GM08714 (cell line): ENCODE measurements at regions not wholly inside any gene's neighbourhood (a gene's known extent, or its start where the extent isn't known, plus 50 kb on each side); places are given as distances from the start of the nearest gene placed in this dataset.

ENCODE experiments used
- H3K4me3 ChIP-seq: fragments of 200-500 bp; sonication (Bioruptor generic); 2 replicates; pipeline ENCODE4 v1.5.1; 2014; ENCODE audit warnings: mild to moderate bottlenecking, low read length, inconsistent platforms
- ZNF274 ChIP-seq: IDR thresholded peaks from 2 replicates; pipeline ENCODE4 v1.6.1; 2012; ENCODE audit warnings: mild to moderate bottlenecking, low read depth, low read length

GRCh38 chr17:72474719-72475477 lies 354.1 kb downstream of the SOX9 start:
- TF ChIP-seq ZNF274, result no peak
- no peak overlapping the region for H3K4me3 ChIP-seq

GRCh38 chr17:72476134-72476533 lies 355.3 kb downstream of the SOX9 start:
- no peak for TF ChIP-seq ZNF274
- no peak overlapping the region for H3K4me3 ChIP-seq

GRCh38 chr17:72476575-72476986 lies 355.8 kb downstream of the SOX9 start:
- no peak overlapping the region for H3K4me3 ChIP-seq
- no peak for TF ChIP-seq ZNF274

DNA sequence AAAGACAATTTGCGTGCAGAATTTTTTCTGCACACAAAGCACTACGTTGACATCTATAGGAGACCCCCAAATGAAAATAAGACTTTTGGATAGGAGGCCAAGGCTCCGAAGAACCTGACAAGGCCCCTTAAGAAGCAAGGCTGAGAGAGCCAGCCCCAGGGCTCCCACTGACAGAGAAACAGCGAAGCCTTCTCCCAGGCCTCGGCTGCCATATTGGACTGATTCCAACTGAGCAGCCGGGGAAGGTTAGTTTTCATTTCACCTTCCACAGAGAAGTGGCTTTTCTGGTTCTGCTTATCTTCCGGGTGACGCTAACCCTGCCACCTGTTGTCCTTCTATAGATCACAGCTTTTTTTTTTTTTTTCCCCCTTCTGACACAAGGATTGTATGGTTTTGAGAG lies 356.7 kb downstream of the SOX9 start:
- TF ChIP-seq ZNF274, result no peak
- H3K4me3 ChIP-seq, result no peak overlapping the region

- no peak for TF ChIP-seq ZNF274
- no peak overlapping the region for H3K4me3 ChIP-seq
These were observed 358.3 kb downstream of the SOX9 start for GRCh38 chr17:72479113-72479512.

GRCh38 chr17:72481572-72481971 lies 360.8 kb downstream of the SOX9 start:
- no peak overlapping the region for H3K4me3 ChIP-seq
- TF ChIP-seq ZNF274, result no peak

- TF ChIP-seq ZNF274, result no peak
- no peak overlapping the region for H3K4me3 ChIP-seq
These were observed 364.8 kb downstream of the SOX9 start for GRCh38 chr17:72485596-72485995.

- no peak for TF ChIP-seq ZNF274
- no peak overlapping the region for H3K4me3 ChIP-seq
These were observed 366.0 kb downstream of the SOX9 start for GRCh38 chr17:72486806-72487205.

DNA sequence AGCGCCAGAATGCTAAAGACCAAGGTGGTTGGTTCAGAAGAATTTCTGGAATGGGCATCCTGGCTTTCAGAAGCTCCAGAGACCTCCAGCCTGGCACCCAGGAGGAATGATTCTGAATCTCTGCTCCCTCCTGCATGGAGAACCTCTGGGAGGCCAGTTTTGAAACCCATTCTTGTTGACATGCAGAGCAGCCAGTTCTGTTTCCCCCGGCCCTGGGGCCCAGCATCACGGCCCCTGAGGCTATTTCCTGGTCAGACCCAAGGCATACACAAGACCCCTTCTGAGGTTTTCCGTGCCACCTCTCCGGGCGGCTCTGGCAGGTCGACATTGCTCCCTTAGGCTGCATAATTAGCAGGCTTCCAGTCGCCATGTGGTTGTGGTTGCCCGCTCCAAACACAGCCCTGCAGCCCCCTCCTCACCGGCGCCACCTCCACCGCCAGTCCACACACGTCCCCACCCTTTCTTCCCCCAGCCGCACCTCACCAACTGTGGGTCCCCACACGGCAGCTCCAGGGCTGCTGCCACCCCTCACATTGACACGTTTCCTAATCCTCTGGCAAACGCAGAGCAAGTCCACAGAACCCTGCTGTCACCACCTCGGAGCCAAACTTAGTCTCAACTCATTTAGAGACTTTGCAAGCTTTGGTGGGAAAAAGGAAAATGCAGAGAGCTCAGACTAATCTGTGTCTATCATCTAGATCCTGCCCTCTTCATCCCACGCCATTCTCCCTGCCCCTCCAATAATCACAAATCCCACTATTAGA lies 367.1 kb downstream of the SOX9 start:
- no peak overlapping the region for H3K4me3 ChIP-seq
- TF ChIP-seq ZNF274, result no peak

- no peak for TF ChIP-seq ZNF274
- no peak overlapping the region for H3K4me3 ChIP-seq
These were observed 367.9 kb downstream of the SOX9 start for GRCh38 chr17:72488555-72489271.

DNA sequence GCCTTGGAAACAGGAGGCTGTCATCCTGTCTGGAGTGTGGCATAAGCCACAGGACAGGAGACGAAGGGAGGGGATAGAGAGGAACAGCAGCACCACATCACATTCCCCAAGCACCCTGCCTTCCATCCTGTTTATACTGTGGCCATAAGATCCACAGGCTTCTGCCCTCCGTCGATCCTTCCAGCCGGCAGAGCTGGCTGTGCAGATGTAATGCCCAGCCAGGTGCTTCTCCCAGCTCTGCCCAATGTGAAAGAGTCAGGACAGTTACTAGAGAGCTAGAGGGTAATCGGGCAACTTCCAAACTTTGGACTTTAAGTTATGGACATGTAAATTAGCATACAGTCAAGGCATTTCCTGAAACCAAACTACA lies 368.4 kb downstream of the SOX9 start:
- no peak overlapping the region for H3K4me3 ChIP-seq
- no peak for TF ChIP-seq ZNF274

GRCh38 chr17:72491102-72491501 lies 370.3 kb downstream of the SOX9 start:
- H3K4me3 ChIP-seq, result no peak overlapping the region
- TF ChIP-seq ZNF274, result no peak

- TF ChIP-seq ZNF274, result no peak
- no peak overlapping the region for H3K4me3 ChIP-seq
These were observed 371.7 kb downstream of the SOX9 start for GRCh38 chr17:72492494-72492893.

DNA sequence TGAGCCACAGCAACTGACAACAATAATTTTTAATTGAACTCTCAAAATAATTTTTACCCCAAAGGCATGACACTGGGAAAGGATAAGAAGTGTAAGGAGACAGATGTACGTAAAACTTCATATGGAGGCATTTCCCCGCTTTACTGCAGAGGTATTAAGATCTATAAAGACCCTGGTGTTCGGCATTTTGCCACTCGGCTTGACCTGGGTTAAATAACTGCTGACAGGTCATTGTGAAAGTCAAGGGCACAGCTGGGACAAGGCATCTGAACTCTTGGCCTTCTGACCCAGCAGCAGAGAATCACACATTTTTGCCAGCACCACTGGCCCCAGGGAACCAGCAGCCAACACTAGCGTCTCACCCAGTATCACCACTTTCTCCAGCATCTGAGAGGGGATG lies 372.1 kb downstream of the SOX9 start:
- H3K4me3 ChIP-seq, result no peak overlapping the region
- no peak for TF ChIP-seq ZNF274

DNA sequence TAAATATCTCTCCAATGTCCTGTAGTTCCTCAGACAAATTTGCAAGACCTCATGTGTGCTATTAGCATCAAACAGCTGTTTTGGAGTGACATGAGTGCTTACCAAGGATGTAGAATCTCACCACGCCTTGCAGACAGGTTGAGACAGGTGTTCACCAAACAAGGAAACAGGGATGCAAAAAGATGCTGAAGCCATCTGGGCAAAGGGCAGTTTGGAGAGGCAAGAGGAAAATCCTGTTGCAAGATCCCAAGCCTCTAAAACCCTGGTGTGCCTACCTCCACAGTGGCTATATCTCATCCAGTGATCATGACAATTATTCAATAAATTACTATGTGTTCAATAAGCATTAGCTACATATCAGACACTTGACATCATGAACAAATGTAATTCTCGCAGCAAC lies 373.7 kb downstream of the SOX9 start:
- no peak for TF ChIP-seq ZNF274
- no peak overlapping the region for H3K4me3 ChIP-seq
